NOMO-1 treated with DMSO at 0.1 percent for 48 hours (cell line): ENCODE measurements at regions not wholly inside any gene's neighbourhood (a gene's known extent, or its start where the extent isn't known, plus 50 kb on each side); places are given as distances from the start of the nearest gene placed in this dataset.

Experiments
- DNase-seq: peaks from one replicate; lab custom pipeline; 2025; ENCODE audit not compliant: unreplicated experiment; lab: John Stamatoyannopoulos, UW

- no peak for DNase-seq
Measured at GRCh38 chr4:108529102-108529501, 91.3 kb upstream of the RPL34 start.

- peak; percentile 21 for DNase-seq
Measured at GRCh38 chr4:108527723-108528122, 92.7 kb upstream of the RPL34 start.

DNA sequence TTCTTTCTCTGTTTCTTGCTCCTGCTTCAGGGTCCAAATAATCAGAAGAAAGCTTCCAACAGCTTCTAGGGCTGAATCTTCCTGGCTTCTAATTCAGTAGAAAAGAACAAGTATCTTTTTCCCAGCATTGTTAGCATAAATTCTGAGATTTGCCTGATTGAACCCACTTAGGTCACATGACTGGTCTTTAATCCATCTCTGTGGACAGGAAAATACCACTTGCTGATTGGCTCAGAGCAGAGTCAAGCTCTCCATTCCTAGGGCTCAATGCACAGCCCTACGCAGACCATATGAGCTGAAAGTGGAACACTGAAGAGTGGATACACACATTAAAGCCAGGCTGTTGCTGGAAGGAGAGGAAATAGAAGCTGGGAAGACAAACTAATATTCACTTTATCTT, 99.6 kb upstream of the RPL34 start:
- no peak for DNase-seq

DNA sequence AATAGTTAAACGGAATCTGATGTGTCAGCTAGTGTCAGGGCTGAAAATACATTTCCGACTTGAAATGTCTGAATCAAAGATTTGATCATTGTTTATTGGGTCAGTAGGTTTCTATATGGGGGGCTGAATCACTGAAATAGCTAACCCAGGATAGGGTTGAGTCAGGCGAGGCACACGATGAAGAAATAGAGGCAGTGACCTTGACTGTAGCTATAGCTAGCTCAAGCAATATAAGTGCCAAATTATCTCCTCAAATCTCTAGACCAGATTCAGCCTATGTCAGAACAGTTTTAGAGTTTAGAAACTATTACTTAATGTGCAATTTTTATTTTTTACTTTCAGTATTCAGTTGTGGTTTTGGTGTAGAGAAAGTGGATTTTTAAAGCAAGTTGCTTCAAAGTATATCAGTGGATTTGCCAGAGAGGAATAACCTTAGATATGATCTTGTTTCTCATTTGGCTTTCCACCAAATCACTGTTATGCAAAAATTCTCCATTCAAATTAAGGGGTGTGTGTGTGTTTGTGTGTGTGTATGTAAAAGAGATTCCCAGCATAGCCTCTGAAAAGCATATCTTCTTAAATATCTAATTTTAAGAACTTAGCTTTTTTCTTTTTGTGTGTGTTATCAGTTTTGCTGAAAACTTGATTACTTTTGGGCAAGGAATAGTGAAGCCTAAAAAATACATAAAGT, 100.3 kb upstream of the RPL34 start:
- no peak for DNase-seq

DNA sequence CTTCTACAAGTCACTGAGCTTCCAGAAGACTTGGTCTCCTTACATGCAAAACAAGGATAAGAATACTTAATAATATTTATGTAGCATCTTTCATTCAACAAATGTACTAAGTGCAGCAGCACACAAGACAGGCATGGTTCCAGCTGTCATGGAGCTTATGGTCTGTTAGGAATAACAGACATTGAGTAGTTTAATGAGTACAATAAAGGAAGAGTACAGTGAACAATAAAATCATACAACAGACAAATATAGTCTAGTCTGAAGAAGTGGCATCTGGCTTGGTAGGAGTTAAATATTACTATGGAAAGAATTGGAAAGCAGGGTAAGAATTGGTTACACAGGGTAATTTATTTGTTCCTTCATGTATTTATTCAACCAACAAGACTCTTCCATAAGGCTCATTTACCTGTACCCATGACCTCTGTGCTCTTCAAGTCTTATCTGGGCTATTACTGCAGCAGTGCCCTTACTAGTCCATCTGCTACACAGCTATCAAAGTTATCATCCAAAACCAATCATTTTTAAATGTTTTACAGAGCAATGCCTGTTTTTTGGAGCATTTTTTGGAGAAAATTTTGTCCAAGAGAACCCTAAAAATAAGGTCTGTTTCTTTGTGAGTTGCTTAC, 101.1 kb upstream of the RPL34 start:
- DNase-seq, result no peak

DNA sequence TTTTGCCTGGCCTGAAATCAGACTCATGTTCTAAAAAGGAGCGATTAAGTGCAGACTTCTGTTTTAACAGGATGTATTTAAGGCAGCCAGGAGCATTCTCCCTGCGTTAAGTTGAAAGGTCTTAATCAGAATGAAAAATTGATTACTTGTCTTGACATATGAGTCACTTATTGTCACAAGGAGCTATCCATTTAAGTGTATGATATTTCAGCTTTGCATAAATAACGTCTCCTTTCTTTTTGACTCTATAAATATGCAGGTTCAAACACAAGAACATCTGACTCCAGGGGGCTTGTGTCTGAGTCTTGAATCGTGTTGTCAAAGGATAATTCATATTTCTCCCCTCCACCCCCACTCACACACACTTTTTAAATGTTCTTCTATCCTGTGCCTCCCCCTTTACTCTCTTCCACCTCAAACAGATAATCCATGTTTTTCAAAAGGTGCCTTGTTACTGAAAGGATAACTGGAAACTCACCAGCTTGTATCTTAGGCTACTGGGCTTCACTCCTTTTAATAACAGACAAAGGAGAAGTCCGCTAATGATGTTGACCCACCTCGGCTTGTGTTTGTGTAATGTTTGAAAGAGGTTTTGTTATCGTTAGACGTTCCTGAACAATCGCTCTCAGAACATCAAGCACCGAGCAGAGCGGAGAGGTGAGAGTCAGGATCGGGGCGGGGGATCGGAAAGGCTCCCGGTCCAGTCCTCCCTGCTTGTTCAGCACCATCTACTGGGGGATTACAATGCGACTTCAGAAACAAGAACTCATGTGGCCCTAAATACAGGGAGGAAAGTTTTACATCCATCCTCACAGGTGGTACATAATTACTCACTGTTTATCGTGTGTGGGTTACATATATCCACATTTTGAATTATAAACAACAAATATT, 107.5 kb upstream of the RPL34 start:
- DNase-seq, result peak; percentile 10

- DNase-seq, result no peak
Measured at GRCh38 chr4:108511618-108512017, 108.8 kb upstream of the RPL34 start.

DNA sequence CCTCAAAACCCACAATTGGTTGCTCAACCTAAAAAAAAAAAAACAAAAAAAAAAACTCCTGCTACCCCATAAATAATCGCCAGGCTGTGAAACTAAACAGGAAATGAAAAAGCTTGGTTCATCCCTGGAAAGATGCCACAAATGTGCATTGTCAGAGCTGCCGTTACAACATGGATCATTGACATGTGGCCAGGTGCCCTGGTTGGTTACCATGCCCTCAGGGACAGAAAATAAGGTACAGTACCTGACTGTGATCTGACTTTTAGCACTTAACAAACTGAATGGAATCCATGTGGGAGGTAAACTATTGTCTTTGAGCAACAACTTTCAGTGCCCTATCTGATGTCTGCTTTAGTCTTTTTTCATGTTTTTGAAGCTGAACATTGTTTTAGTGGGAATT, 118.0 kb upstream of the RPL34 start:
- no peak for DNase-seq

- DNase-seq, result no peak
Measured at GRCh38 chr4:108498925-108499324, 121.5 kb upstream of the RPL34 start.

DNA sequence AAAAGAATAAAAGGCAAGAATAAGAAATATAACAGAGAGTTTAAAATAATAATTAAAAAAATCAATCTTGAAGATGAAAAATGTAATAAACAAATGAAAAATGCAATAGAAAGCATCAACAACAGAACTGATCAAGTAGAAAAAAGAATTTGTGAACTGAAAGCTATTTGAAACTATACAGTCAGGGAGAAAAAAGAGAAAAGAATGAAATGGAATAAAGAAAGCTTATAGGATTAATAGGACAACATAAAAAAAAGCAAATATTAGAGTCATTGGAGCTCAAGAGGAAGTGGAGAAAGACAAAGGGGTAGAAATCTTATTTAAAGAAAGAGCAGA, 126.8 kb upstream of the RPL34 start:
- DNase-seq, result no peak

GRCh38 chr4:108492816-108493595, 127.4 kb upstream of the RPL34 start:
- DNase-seq, result no peak

DNA sequence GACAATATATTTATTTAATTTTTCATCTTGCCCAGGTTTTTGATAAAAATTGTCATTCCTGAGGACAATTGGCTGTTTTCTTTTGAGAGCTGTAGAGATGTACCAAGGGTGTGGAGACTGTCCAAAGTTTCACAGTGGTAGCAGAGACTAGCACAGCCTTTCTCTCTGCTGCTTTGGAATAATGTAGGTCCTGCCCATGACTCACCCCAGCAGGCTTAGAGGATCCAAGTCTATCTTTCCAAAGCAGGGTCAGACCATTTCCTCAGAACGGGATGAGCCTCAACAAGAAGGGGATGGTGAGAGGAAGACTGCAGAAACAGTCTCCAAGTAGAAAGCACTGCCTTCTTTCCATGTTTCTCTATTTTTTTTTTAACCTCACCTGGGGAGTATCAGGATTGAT, 131.5 kb upstream of the RPL34 start:
- DNase-seq, result no peak

- no peak for DNase-seq
Measured at GRCh38 chr4:108486046-108486445, 134.3 kb upstream of the RPL34 start.

- no peak for DNase-seq
Measured at GRCh38 chr4:108484187-108484586, 136.2 kb upstream of the RPL34 start.

DNA sequence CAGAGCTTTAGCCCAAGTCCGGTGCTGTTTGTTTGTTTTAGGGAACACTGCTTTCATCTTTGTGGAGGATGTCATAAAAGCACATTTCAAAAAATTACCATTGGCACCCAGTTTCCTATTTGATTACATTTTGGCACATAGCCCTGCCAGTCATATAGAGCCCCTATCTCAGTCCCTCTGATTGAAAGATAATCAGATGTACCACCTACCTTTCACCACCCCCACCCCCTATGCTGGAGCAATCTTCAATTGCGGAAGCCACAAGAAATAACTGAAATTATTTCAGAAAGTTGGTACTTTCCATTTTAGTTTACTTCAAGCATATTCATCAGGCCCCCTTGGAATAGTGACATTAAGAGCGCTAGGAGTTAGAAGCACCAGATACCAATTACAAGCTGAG, 136.7 kb upstream of the RPL34 start:
- DNase-seq, result no peak

DNA sequence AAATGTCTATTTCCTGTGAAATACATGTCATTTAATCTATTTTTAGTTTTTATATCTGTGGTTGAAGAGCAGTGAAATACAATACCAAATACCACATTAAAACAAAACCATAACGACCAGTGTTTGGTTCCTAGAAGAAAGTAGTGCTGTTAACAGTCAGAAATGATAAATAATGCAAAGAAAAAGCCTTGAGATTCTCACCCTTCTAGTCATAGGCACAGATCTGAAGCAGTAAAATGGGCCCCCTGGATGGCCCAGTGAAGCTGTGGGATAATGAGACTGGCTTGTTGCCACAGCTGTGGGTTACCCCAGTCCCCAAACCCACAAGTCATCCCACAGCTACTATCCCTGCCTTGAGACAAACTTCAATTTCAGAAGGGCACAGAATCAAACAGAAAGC, 137.3 kb upstream of the RPL34 start:
- no peak for DNase-seq

DNA sequence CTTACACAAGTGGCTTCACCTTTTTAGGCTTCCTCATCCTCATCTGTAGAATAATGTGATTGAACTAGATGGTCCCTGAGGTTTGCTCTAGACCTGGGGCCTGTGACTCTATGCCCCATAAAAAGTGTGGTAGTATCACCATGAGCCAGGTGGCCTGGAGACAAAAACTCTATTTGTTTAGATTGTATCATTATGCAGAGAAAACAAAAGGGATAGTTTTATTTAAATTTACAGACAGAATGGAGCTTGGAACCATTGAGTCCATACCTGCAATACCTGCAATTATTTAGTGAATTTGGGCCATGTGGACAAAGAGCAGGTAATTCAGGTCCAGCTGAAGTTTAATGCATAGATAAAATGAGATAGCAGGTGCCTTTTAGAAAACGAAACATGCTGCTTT, 139.5 kb upstream of the RPL34 start:
- DNase-seq, result no peak

DNA sequence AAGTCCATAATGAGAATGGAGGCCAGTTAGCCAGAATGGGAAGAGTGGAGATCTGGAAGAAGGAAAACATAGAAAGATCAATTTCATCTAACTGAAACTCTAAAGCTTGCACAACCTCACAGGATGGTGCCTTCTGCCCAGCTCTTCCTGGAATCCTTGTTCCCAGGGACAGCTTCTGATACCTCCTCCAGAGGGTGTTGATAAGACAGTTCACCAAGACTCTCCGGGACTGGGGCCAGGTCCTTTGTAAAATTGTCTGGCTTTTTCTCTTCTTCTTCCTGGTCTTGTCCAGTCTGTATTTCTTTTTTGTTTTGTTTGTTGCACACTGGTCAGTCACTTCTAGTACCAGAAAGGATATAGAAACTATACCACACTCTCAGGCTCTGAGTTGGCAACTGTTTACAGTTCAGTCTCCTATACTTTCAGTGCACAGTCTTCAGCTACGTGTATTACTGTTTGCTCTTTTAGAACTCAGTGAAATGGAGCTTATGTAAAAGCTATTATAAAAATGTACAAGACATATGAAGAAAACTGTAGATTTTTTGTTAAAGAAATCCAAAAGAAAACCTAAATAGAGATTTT, 142.8 kb upstream of the RPL34 start:
- DNase-seq, result no peak

DNA sequence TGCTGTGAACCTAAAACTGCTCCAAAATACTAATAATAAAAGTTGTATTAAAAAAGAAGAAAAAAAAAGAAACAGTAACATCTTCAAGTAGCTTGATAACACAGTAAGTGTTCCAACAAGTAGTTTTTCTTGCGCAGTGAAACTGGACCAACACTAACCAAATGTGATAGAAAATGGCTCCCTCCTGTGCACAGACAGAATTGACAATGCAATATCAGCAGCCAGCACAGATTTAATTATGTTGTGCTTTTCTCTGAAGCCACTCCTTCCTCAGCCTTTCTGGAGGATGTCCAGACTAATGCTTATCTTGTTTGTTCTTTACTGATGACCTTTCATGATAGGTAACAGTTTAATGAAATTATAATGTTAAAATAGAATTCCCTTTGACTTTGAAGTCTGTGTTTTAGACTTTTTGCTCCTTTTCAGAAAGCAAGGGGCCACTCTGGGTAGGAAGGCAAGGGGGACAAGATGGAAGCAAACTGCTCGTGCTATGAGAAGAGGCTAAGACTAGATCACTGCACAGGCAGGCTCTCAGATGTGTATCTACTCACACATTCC, 147.1 kb upstream of the RPL34 start:
- DNase-seq, result no peak

DNA sequence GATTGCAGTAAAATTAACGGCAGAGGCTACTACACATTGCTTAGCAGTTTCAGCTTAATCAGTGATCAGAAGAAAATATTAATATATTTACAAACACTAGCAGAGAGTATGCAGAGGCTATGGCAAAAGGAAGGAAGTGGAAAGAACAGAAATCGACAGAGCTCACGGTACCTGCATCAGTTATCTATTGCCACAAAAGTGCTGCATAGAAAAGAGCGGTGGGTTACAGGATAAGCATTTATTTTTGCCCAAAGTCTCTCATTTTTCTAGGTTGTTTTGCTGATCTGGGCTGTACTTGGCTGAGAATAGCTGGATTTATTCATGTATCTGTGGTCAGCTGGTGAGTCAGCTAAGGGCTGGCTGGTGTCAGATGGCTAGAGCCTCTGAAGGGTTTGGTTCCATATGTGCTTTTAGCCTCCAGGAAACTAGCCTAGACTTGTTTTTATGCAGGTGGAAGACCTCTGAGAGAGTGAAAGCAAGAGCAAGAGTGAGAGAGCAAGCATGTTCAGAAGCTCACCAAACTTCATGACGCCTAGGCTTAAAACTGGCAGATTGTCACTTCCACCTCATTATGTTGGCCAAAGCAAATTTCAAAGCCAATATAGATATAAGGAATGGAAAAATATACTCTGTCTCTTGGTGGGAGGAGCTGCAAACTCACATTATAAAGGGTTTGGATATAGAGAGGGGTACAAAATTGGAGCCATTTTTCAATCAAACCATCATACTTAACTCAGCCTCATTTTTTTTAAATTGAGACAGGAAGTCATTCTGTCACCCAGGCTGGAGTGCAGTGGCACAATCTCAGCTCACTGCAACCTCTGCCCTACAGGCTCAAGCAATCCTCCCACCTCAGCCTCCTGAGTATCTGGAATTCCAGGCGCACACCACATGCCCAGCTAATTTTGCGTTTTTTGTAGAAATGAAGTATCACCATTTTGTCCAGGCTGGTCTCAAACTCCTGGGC, 153.2 kb upstream of the RPL34 start:
- DNase-seq, result no peak
